ENCODE measurements at regions not wholly inside any gene's neighbourhood (a gene's known extent, or its start where the extent isn't known, plus 50 kb on each side); places are given as distances from the start of the nearest gene placed in this dataset.

GRCh38 chr6:113405326-113406047 lies 451.7 kb upstream of the MARCKS start:
- Histone ChIP-seq H3K4me3 (ENCODE audit: low read depth in 2 of 2, low read length in 2 of 2) (no peak overlapping the region), H3K27me3 (ENCODE audit: control insufficient read depth, insufficient read depth, low read length) (no peaks in the 10 kb centered on the region), H3K27ac (ENCODE audit: low read length) (no peak overlapping the region), H3K9me3 (ENCODE audit: control insufficient read depth, insufficient read depth, low read depth, low read length) (no peaks in the 10 kb centered on the region), H3K4me1 (ENCODE audit: control insufficient read depth, insufficient read depth, low read length) (no peaks in the 10 kb centered on the region), H3K36me3 (ENCODE audit: control insufficient read depth, insufficient read depth, low read length) (no peaks in the 10 kb centered on the region)
- CTCF ChIA-PET: no interaction called here
- BruUV-seq (replicated peaks): no TSS peak
- TF ChIP-seq TCF7L2 (IDR thresholded peaks at IDR 0.05; ENCODE audit: low read depth, low read length) (no peak), CTCF (IDR thresholded peaks at IDR 0.05) (no peak), SIN3A (IDR thresholded peaks at IDR 0.05; ENCODE audit: borderline replicate concordance, insufficient read depth, low read depth, low read length) (no peak), POLR2AphosphoS5 (IDR thresholded peaks at IDR 0.05; ENCODE audit: low read depth, low read length) (no peak)
- ATAC-seq (no peak), DNase-seq (ENCODE audit: low read depth, low spot score) (no peak)
- in situ Hi-C loops (cut with HindIII; ENCODE audit: low pct_unique_long_range_greater_than_20kb, low sequenced_read_pairs): no loop called here
- intact Hi-C loops (cut with micrococcal nuclease; ENCODE audit: unreplicated experiment): no loop called here
- POLR2A ChIA-PET: no interaction called here

- H3K27ac ChIP-seq (ENCODE audit: low read length): no peak overlapping the region
- no peaks in the 10 kb centered on the region for H3K9me3 ChIP-seq (ENCODE audit: control insufficient read depth, insufficient read depth, low read depth, low read length)
- ChIA-PET CTCF (no interaction called here), POLR2A (no interaction called here)
- in situ Hi-C loops (cut with HindIII; ENCODE audit: low pct_unique_long_range_greater_than_20kb, low sequenced_read_pairs) (no loop called here), intact Hi-C loops (cut with micrococcal nuclease; ENCODE audit: unreplicated experiment) (no loop called here)
- H3K27me3 ChIP-seq (ENCODE audit: control insufficient read depth, insufficient read depth, low read length): no peaks in the 10 kb centered on the region
- DNase-seq (ENCODE audit: low read depth, low spot score) (no peak), ATAC-seq (no peak)
- no peak for TF ChIP-seq SIN3A (IDR thresholded peaks at IDR 0.05; ENCODE audit: borderline replicate concordance, insufficient read depth, low read depth, low read length)
- no peak for TF ChIP-seq CTCF (IDR thresholded peaks at IDR 0.05)
- TF ChIP-seq TCF7L2 (IDR thresholded peaks at IDR 0.05; ENCODE audit: low read depth, low read length): no peak
- TF ChIP-seq POLR2AphosphoS5 (IDR thresholded peaks at IDR 0.05; ENCODE audit: low read depth, low read length): no peak
- no peak for TF ChIP-seq REST (IDR thresholded peaks at IDR 0.05; ENCODE audit: insufficient read depth in 1 of 2, low read depth in 2 of 2, low read length in 1 of 2)
- BruUV-seq (replicated peaks): no TSS peak
- H3K4me3 ChIP-seq (ENCODE audit: low read depth in 2 of 2, low read length in 2 of 2): no peak overlapping the region
- no peaks in the 10 kb centered on the region for H3K36me3 ChIP-seq (ENCODE audit: control insufficient read depth, insufficient read depth, low read length)
- H3K4me1 ChIP-seq (ENCODE audit: control insufficient read depth, insufficient read depth, low read length): no peaks in the 10 kb centered on the region
Measured at GRCh38 chr6:113406048-113406695, 451.0 kb upstream of the MARCKS start.
